ENCODE measurements at regions not wholly inside any gene's neighbourhood (a gene's known extent, or its start where the extent isn't known, plus 50 kb on each side); places are given as distances from the start of the nearest gene placed in this dataset.

- no peak overlapping the region for H3K27ac Mint-ChIP-seq
- no peaks in the 10 kb centered on the region for H3K27me3 Mint-ChIP-seq
- no peaks in the 10 kb centered on the region for H3K9me3 Mint-ChIP-seq
- ATAC-seq (ENCODE audit: low read depth) (no peak), DNase-seq (no peak)
- no peaks in the 10 kb centered on the region for H3K4me1 Mint-ChIP-seq
- POLR2A ChIA-PET = no interaction called here
- H3K36me3 Mint-ChIP-seq = no peaks in the 10 kb centered on the region
- no peak overlapping the region for H3K4me3 Mint-ChIP-seq
Measured at GRCh38 chr1:87568005-87568404, 239.3 kb downstream of the LMO4 start.

DNA sequence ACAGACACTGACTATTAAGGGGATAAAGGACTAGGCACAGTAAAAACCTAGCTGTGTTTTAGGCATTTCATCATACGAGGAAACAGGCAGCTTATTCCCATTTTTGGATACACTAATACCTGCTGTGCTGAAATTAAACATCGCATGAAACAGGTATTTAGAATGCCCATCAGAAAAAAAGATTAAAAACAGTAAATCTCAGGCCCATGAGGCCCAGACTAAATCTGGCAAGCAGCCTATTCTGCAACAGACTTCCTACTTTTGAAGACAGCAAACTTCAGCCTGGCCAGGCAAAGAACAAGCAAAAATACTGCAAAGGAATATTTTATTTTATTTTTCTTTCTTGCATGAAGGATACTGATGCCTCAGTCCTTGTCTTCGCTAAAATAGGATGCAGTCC is 240.2 kb downstream of the LMO4 start:
- DNase-seq (no peak), ATAC-seq (ENCODE audit: low read depth) (no peak)
- no peaks in the 10 kb centered on the region for H3K36me3 Mint-ChIP-seq
- H3K27ac Mint-ChIP-seq = no peak overlapping the region
- H3K4me3 Mint-ChIP-seq = no peak overlapping the region
- no peaks in the 10 kb centered on the region for H3K9me3 Mint-ChIP-seq
- no peaks in the 10 kb centered on the region for H3K4me1 Mint-ChIP-seq
- H3K27me3 Mint-ChIP-seq = no peaks in the 10 kb centered on the region
- POLR2A ChIA-PET = no interaction called here

DNA sequence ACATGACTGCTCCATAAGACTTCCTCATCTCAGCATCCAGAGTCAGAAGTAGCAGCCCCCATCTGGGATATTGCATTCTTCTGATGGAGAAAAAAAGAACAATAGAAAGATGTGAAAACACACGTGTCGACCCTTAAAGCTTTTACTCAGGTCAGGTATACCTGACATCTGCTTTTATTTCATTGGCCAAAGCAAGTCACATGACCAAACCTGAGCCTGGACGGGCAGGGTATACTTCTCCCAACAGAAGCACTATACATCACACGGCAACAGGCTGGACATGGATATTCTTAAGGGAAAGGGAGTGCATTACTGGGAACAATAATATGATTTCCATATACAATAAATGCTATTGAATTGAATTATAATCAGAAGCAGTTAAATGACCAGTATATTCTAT is 243.3 kb downstream of the LMO4 start:
- H3K4me3 Mint-ChIP-seq = no peak overlapping the region
- no peaks in the 10 kb centered on the region for H3K4me1 Mint-ChIP-seq
- no peak for ATAC-seq (ENCODE audit: low read depth)
- POLR2A ChIA-PET = no interaction called here
- no peaks in the 10 kb centered on the region for H3K9me3 Mint-ChIP-seq
- no peaks in the 10 kb centered on the region for H3K36me3 Mint-ChIP-seq
- DNase-seq = no peak
- H3K27ac Mint-ChIP-seq = no peak overlapping the region
- no peaks in the 10 kb centered on the region for H3K27me3 Mint-ChIP-seq

- Mint-ChIP-seq H3K27ac (no peak overlapping the region), H3K36me3 (no peaks in the 10 kb centered on the region), H3K4me3 (no peak overlapping the region), H3K9me3 (no peaks in the 10 kb centered on the region), H3K27me3 (no peaks in the 10 kb centered on the region), H3K4me1 (no peaks in the 10 kb centered on the region)
- no peak for ATAC-seq (ENCODE audit: low read depth)
- POLR2A ChIA-PET = no interaction called here
- no peak for DNase-seq
Measured at GRCh38 chr1:87572891-87573290, 244.2 kb downstream of the LMO4 start.

- Mint-ChIP-seq H3K9me3 (no peaks in the 10 kb centered on the region), H3K36me3 (no peaks in the 10 kb centered on the region), H3K27me3 (no peaks in the 10 kb centered on the region), H3K4me3 (no peak overlapping the region), H3K4me1 (no peaks in the 10 kb centered on the region), H3K27ac (no peak overlapping the region)
- POLR2A ChIA-PET = no interaction called here
- no peak for DNase-seq
- no peak for ATAC-seq (ENCODE audit: low read depth)
Measured at GRCh38 chr1:87575528-87575927, 246.8 kb downstream of the LMO4 start.

GRCh38 chr1:87578464-87578863 is 249.8 kb downstream of the LMO4 start:
- POLR2A ChIA-PET = no interaction called here
- Mint-ChIP-seq H3K4me1 (no peaks in the 10 kb centered on the region), H3K27me3 (no peaks in the 10 kb centered on the region), H3K36me3 (no peaks in the 10 kb centered on the region), H3K9me3 (no peaks in the 10 kb centered on the region), H3K4me3 (no peak overlapping the region), H3K27ac (no peak overlapping the region)
- no peak for ATAC-seq (ENCODE audit: low read depth)
- DNase-seq = no peak

- no peaks in the 10 kb centered on the region for H3K36me3 Mint-ChIP-seq
Measured at GRCh38 chr1:87583459-87583858, 254.8 kb downstream of the LMO4 start.

DNA sequence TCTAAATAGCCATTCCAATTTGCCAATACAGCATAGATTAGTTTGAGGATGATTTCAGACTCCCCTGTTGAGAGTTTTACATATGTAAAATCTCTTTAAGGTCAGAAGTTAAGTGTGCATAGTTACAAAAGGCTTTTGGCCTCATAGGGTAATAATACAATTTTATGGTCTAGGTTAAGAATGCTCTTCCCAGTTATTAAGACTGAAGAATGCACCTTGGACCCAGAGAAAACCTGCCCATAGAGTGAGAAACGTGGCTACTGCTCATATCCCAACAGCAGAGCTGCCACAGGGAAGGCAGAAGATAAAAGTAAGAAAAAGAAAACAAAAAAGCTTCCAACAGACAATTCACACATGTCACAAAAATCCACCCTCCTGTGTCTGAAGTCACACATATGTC is 255.9 kb downstream of the LMO4 start:
- H3K27me3 Mint-ChIP-seq = no peaks in the 10 kb centered on the region
- no peaks in the 10 kb centered on the region for H3K9me3 Mint-ChIP-seq
- H3K36me3 Mint-ChIP-seq = no peaks in the 10 kb centered on the region
- H3K4me1 Mint-ChIP-seq = no peaks in the 10 kb centered on the region
- H3K4me3 Mint-ChIP-seq = no peak overlapping the region
- POLR2A ChIA-PET = no interaction called here
- DNase-seq (no peak), ATAC-seq (ENCODE audit: low read depth) (no peak)
- no peak overlapping the region for H3K27ac Mint-ChIP-seq

More at GRCh38 chr1:87583459-87583858, 254.8 kb downstream of the LMO4 start:
- POLR2A ChIA-PET = no interaction called here
- Mint-ChIP-seq H3K27me3 (no peaks in the 10 kb centered on the region), H3K9me3 (no peaks in the 10 kb centered on the region), H3K4me3 (no peak overlapping the region), H3K27ac (no peak overlapping the region), H3K4me1 (no peaks in the 10 kb centered on the region)
- DNase-seq = no peak
- ATAC-seq (ENCODE audit: low read depth) = no peak

DNA sequence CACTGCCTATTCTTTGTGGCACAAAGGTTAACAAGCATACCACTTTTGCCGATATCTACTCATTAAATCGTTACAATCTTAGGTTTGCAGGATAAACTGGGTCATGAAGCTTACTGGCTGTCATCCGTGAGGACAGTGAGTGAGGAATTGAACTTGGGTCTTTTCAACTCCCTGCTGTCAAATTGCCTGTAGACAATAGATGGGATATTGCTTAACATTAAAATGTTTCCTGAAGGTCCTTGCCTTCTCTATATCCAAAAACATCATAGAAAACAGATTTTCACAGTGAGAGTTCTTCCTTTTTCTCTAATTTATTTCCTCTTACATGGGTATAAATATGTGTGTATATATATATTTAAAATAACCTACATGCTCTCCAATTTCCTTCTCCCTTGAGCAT is 257.8 kb downstream of the LMO4 start:
- no peak for ATAC-seq (ENCODE audit: low read depth)
- H3K4me1 Mint-ChIP-seq = no peaks in the 10 kb centered on the region
- no peak overlapping the region for H3K27ac Mint-ChIP-seq
- POLR2A ChIA-PET = no interaction called here
- H3K4me3 Mint-ChIP-seq = no peak overlapping the region
- DNase-seq = no peak
- no peaks in the 10 kb centered on the region for H3K36me3 Mint-ChIP-seq
- H3K27me3 Mint-ChIP-seq = peaks cover 2% of the 10 kb centered on the region
- no peaks in the 10 kb centered on the region for H3K9me3 Mint-ChIP-seq

GRCh38 chr1:87588495-87588894 is 259.8 kb downstream of the LMO4 start:
- POLR2A ChIA-PET = no interaction called here
- ATAC-seq (ENCODE audit: low read depth) = no peak

DNA sequence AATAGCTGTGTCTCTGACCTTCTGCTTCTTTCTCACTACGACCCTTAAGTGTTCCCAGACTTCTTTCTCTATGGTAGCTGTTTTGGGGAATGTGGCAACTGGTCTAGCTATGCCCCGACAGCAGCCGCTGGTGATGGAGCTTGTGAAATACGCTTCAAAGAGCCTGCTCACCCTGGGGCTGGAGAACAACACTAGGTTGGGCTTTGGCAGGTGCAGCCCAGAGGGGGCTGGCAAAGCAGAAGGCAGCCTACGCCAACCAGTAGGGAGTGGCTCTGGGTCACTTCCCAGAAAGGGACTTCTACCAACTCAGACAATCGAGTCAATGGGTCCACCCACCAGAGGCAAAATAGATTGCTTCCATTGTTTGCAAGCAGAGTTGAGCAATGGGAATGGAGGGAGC is 262.8 kb downstream of the LMO4 start:
- no peak for ATAC-seq (ENCODE audit: low read depth)
- Mint-ChIP-seq H3K27me3 (peaks cover 2% of the 10 kb centered on the region), H3K9me3 (no peaks in the 10 kb centered on the region), H3K27ac (no peak overlapping the region), H3K4me3 (no peak overlapping the region), H3K4me1 (no peaks in the 10 kb centered on the region), H3K36me3 (no peaks in the 10 kb centered on the region)
- POLR2A ChIA-PET = no interaction called here
- DNase-seq = no peak

More at GRCh38 chr1:87588495-87588894, 259.8 kb downstream of the LMO4 start:
- no peaks in the 10 kb centered on the region for H3K36me3 Mint-ChIP-seq
- DNase-seq = no peak
- no peak overlapping the region for H3K4me3 Mint-ChIP-seq
- H3K9me3 Mint-ChIP-seq = no peaks in the 10 kb centered on the region
- no peaks in the 10 kb centered on the region for H3K4me1 Mint-ChIP-seq
- H3K27me3 Mint-ChIP-seq = peaks cover 2% of the 10 kb centered on the region
- H3K27ac Mint-ChIP-seq = no peak overlapping the region

GRCh38 chr1:87592156-87592555 is 263.5 kb downstream of the LMO4 start:
- DNase-seq (no peak), ATAC-seq (ENCODE audit: low read depth) (no peak)
- Mint-ChIP-seq H3K36me3 (no peaks in the 10 kb centered on the region), H3K9me3 (no peaks in the 10 kb centered on the region), H3K27me3 (peaks cover 2% of the 10 kb centered on the region), H3K4me3 (no peak overlapping the region), H3K4me1 (no peaks in the 10 kb centered on the region), H3K27ac (no peak overlapping the region)
- POLR2A ChIA-PET = no interaction called here

GRCh38 chr1:87594736-87595383 is 266.2 kb downstream of the LMO4 start:
- no peaks in the 10 kb centered on the region for H3K36me3 Mint-ChIP-seq

DNA sequence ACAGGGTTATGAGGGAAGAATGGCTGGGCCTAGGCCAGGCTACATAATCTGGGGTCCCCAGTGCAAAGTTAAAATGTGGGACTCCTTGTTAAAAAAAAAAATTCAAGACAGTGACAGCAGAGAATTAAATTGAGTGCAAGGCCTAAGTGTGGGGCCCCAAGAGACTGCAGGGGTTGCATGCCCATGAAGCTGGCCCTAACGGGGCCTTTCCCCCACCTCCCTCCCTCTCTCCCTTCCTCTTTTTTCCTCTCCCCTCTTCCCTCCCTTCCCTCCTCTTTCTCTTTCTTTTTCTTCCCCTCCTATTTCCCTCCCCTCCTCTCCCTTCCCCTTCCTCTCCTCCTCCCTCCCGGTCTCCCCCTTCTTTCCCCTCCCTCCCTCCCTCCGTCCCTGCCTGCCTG is 266.7 kb downstream of the LMO4 start:
- no peaks in the 10 kb centered on the region for H3K9me3 Mint-ChIP-seq
- H3K4me3 Mint-ChIP-seq = no peak overlapping the region

More at GRCh38 chr1:87594736-87595383, 266.2 kb downstream of the LMO4 start:
- POLR2A ChIA-PET = no interaction called here
- H3K9me3 Mint-ChIP-seq = no peaks in the 10 kb centered on the region
- H3K4me3 Mint-ChIP-seq = no peak overlapping the region
- H3K27me3 Mint-ChIP-seq = peaks cover 2% of the 10 kb centered on the region
- H3K4me1 Mint-ChIP-seq = no peaks in the 10 kb centered on the region
- DNase-seq (no peak), ATAC-seq (ENCODE audit: low read depth) (no peak)
- H3K27ac Mint-ChIP-seq = no peak overlapping the region

GRCh38 chr1:87598429-87598828 is 269.7 kb downstream of the LMO4 start:
- Mint-ChIP-seq H3K27ac (no peak overlapping the region), H3K9me3 (no peaks in the 10 kb centered on the region), H3K27me3 (no peaks in the 10 kb centered on the region), H3K4me1 (no peaks in the 10 kb centered on the region), H3K36me3 (no peaks in the 10 kb centered on the region), H3K4me3 (no peak overlapping the region)
- POLR2A ChIA-PET = no interaction called here
- DNase-seq = no peak
- ATAC-seq (ENCODE audit: low read depth) = no peak

More for the DNA sequence above, 266.7 kb downstream of the LMO4 start:
- ATAC-seq (ENCODE audit: low read depth) = no peak
- no peak for DNase-seq
- no peaks in the 10 kb centered on the region for H3K4me1 Mint-ChIP-seq
- no peaks in the 10 kb centered on the region for H3K36me3 Mint-ChIP-seq
- no peaks in the 10 kb centered on the region for H3K27me3 Mint-ChIP-seq
- H3K27ac Mint-ChIP-seq = no peak overlapping the region
- POLR2A ChIA-PET = no interaction called here
